ENCODE measurements at regions not wholly inside any gene's neighbourhood (a gene's known extent, or its start where the extent isn't known, plus 50 kb on each side); places are given as distances from the start of the nearest gene placed in this dataset.

GRCh38 chr7:24476227-24476626, 97.0 kb upstream of the PALS2 start:
- TF ChIP-seq CTCF (IDR thresholded peaks at IDR 0.05) (no peak), EP300 (IDR thresholded peaks at IDR 0.05) (no peak)

Data from ovary (tissue), 3 donors.